ENCODE measurements at regions not wholly inside any gene's neighbourhood (a gene's known extent, or its start where the extent isn't known, plus 50 kb on each side); places are given as distances from the start of the nearest gene placed in this dataset.
"Not testable (repeated sequence)": the region's sequence is repeated elsewhere in the genome, so short reads cannot be mapped to it uniquely, and the experiment has no call there.

DNA sequence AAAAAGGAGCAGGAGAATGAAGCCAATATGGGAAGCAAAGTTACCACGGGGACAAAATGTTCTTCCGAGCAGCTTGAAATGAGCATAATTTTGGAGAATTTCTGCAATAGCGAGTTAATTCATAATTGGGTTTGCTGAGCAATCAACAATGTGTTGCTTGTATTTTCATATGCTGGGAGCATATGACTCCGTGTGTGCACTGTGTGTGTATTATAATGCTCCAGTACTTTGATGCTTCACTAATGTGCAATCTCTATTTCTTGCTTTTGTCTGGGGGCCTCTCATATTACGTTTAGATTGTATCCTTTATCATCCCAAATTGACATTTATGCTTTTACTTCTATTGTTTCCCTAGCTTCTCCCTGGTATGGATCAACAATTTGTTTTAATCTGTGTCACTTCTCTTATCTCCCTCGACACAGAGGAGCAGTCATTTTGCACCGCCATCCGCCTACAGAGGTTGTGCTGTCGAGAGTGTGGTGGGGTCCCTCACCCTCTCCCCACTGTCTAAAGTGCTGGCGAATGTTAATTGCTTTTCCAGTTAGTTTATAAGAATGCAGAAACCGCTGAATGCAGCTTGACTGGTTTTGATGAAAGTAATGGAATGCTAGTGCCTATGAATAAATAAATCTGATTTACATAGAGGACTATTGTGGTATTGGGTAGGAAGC, 372.5 kb upstream of the WWC1 start:
- DNase-seq, result no peak

DNA sequence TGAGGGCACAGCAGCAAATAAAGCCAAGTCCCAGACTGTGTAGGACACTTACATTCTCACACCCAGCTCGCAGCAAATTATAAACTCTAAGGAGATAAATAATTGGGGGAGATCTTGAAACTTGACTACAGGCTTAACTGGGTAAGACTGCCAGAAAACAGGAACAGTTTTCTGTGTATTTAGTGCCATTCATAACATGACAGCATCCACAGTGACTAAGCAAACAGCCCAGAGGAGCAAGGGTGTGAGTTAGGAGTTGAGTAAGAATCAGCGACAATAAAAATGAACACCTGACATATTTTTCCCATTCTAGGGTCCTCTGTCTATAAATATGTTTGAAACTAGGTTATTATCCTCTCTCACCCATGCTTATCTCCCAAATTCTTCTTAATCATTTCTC, 370.9 kb upstream of the WWC1 start:
- no peak for DNase-seq

DNA sequence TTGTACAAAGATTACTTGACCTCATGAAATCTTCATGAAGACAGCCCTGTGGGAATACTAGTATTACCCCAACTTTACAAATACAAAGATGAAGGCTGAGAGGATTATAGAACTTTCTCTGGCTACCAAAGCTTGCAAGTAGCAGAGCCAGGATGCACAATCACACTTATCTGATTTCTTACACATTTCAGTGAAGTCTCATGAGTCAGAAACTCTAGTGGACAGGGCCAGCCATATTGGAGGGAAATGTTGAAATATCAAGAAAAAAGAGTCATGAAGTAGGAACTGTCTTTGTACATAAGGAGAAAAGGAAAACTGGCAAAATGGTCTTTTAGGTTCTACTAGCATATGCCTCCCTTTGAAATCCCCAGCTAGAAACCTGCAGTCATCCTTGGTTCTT, 369.6 kb upstream of the WWC1 start:
- DNase-seq, result no peak

DNA sequence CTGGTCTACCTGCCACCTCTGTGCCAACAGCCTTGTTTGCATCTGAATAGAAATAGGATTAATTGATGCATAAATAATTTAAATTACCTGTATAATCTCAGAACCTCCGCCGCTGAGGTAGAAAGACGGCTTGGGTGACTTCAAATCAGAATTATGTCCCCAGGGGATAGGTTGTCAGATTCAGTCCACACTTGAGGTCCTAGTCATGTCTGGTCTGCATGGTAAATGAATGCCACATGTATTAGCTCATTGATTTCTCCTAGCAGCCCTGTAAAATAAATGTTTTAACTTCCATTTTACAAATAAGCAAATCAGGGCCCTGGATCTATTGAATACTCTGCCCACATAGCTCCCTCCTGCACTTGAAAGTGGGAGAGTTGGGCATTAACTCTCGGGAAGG, 368.0 kb upstream of the WWC1 start:
- no peak for DNase-seq

DNA sequence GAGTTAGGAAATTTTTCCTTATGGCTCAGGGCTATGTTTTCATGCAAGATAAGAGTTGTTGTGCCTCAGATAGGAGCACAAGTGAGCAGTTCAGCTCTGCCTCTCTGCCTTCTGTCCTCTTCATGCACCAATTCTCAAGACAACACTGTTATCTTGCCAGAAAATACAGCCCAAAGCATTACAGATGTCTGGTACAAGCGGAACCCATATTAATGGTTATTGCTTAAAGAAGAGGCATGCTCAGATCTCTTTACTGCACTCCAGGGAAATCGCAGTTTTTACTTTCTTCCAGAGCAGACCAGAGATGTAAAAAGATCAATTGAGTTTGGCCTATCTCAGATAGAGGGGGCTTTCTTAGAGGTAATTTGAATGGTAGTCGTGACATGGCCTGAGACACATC, 361.6 kb upstream of the WWC1 start:
- no peak for DNase-seq

DNA sequence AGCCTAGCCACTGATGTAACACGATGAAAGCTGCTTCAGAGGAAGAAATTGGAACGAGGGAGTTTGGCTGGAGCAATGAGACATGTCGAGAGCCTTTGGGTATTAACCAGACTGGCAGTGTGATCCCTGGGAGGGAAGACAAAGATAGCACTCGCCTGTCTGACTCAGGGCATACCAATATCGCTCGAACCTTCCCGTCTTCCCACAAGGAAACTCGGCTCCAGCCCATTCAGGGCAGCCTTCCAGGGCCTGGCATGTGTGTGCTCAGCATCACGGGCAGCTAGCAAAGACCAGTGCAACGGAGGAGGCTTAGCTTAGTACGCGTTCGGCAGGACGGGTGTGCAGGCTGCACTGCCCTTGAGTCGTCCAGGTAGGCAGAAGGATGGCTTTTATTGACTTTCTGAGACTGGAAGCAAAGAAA, 356.9 kb upstream of the WWC1 start:
- DNase-seq, result no peak

DNA sequence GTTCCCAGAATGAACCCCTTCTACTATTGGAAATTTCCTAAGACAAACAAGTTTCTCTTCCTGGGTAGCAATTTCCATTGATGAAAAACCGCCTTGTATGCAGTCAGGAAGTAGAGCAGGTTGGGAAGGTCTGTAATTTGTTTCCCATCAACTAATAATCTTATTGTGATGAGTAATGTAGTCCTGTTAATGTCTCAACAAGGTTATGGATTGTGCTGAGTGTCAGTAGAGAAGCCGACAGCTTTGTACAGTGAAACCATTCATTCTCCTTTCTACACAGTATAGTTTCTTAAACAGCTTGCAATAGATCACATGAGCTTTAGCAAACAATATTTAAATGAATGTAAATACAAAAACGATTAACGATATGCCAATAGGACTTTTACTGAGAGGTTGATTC, 355.4 kb upstream of the WWC1 start:
- DNase-seq, result no peak

DNA sequence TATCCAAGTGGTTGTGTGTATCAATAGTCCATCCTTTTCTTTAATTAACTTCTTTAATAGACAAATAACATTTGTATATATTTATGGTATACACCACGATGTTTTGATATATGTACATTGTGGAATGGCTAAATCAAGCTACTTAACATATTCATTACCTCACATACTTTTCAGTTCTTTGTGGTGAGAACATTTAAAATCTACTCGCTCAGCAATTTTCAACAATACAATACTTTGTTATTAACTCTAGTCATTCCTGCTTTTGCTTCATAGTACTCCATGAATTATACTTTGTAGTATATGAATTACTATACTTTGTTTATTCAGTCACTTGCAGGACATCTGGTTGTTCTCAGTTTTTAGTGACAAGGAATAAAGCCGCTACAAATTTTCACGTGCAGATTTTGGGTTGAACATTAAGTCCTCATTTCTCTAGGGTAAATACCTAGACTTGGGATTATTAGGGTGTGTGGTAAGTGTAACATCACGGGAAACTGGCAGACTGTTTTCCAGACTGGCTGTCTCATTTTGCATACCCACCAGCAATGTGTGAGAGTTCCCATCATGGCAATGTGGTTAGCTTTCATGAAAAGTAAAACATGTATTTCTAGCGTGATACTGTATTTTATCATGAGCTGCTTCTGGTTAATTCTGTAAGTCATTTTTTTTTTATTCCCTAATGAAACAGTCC, 354.4 kb upstream of the WWC1 start:
- DNase-seq, result no peak

DNA sequence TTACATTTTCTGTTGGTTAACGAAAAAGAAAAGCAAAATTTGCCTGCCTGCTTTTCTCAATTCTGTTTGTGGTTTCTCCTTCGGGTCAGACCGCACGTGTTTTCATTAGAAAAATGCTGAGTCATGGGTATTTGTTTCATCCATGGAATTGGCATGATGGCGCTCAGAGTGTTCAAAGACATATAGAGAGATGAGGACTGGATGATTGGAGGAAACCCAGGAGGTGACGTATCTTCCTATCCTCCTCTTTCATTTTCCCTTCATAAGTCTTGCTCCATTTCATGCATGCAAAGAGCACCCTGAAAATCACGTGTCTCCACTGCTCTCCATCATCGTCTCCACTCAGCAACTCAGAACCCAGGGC, 353.8 kb upstream of the WWC1 start:
- no peak for DNase-seq

DNA sequence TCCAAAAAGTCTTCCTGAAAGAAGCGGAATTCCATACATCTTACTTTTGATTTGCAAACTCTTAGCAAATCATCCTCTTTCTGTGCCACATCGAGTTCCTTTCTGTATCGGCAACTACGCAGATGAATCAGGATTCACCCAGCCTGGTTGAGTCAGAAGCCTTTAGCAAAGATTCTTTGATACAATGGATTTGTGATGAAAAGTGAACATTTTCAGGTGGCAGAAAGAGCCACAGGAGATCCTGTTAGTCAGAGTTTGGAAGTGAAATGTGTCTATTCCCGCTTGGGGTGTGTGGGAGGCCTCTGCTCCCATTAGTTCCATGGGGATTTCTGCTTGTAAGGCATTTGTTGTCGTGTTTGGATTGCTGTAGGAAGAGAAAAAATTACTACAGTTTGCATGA, 351.8 kb upstream of the WWC1 start:
- DNase-seq, result no peak

DNA sequence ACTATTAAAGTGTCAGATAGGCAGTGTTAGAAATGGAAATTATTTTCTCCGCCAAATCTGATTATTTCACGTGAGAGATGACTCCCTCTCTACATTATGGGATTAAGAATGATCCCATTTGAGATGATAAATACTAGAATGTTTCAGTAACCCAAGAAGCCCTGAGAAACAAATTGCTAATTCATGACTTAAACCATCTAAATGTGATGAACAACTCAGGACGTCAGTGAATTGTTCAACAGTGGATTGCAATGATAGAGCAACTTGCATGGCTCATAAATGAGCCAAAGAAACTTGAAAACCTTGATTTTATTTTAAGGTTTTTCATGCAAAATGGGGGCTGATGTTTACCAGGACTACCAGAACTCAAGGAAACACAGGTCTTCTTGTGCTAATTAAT, 350.5 kb upstream of the WWC1 start:
- no peak for DNase-seq

DNA sequence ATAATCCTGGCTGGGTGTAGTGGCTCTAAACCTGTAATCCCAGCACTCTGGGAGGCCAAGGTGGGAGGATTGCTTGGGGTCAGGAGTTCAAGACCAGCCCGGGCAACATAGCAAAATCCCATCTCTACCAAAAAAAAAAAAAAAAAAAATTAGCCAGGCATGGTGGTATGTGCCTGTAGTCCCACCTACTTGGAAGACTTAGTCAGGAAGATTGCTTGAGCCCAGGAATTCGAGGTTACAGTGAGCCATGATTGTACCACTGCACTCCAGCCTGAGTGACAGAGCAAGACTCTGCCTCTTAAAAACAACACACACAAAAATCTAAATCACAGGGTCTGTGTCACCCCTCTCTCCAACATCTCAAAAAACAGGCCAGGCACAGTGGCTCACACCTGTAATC, 349.9 kb upstream of the WWC1 start:
- not testable (repeated sequence) for DNase-seq

DNA sequence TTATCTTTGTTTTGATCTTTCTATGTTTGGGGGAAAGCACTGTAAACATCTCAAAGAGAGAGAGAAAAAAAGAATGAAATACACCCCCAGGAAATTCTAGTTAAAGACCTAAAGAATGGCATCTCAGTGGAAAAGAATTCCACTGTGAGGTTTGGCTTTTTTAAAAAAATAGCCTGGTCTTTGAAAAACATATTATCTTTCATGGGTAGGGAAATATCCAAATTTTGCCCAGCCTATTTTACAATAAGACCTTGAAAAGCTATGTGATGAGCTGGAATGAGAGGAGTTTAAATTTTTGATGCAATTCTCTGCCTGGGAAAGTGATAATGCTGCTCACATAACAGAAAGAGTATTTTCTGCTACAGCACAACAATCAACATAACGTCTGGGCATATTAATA, 348.1 kb upstream of the WWC1 start:
- no peak for DNase-seq

DNA sequence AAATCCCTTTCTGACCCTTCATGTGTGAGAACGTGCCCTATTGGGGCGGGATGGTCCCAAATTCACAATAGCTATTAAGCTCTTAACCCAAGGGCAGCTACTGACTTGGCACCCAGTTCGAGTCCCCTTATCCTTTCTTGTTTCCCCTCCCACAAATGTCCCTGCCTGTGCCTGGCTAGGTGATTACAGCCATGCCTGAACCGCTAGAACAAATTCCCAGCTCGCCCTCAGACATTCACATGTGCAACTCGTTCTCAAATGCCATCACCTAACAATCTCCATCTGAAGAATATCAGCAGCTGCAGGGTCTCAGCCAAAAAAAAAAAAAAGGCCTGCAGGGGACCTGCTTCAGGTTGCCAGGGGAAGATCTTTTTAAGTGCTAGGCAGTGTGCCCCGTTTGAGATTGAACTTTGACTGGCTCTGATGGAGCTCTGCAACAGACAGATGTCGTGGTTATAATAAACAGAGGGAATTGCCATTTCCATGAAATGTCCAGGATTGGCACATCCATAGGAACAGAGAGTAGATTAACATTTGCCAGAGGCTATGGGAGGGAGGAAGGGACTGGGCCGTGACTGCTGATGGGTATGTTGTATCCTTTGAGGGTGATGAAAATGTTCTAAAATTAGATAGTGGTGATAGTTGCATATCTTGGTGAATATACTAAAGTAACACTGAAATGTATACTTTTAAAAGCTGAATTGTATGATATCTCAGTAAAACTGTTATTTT, 347.2 kb upstream of the WWC1 start:
- DNase-seq, result no peak

DNA sequence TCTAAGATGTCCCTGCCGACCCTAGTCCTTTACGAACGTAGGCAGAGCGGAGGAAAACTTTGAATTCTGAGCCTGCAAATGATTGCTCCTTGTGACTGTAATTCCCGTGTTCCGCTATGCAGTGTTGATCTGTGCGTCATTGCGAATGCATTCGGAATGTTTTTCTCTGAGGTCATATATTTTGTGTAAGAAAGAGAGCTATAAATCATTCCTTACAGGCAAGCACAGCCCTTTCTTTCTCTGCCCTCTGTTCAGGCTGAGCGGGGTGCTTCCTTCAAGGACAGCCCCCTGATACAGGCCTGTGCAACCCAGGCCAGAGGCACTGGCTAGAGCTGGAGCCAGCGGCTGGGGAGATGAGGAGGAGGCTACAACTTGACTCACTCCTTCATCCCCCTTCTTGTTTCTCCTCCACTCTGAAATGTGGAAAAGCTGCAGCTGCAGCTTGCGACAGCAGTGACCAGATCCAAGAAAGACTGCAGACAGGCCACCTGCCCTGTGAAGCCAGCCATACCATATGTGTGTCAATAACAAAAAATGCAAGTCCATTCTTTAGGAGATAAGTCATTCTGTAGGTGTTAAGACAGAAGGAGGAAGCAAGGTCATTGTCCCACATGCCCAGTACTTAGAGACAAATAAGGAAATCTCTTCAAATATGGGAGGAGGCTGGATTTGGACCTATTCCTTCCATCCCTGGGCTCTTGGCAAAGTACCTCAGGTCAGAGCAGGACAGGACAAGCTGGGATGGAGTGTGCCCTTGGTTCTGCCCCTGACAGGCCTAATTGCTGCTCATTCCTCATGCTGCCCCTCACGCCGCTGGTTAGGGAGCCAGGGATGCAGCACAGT, 345.7 kb upstream of the WWC1 start:
- DNase-seq, result no peak

DNA sequence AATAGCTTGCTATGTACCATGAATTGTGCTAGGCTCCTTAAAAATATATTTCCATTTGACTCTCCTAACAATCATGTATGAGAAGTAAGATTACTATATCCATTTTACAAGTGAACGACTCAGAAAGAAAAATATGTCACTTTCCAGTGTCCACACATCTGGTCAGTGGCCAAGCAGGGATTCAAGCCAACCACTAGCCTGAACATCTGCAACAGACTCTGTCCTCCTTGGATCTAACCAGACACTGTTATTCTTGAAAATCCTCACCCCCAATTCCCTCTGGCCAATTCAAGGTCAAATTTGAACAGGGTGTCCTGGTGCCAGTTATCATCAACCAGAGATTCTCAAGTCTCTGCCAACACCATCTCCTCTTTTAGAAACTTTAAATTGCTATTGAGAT, 344.1 kb upstream of the WWC1 start:
- DNase-seq, result no peak

DNA sequence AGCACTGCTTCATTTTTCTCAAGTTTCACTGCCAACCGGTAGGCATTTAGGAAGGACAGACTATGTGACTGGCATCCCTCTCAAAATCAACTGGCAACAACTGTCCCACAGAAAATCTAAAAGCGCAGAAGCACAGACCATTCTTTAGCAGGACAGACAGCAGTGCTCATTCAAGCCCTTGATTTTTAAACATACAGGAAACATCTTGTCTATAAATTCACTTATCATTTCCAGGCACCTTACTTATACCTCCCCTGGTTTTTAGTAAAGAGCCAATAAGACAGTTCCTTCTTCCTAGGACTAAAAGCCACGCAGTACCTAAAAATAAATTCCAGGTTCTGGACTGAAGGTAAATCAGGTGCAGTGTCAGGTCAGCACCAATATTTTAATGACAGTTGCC, 343.2 kb upstream of the WWC1 start:
- no peak for DNase-seq

DNA sequence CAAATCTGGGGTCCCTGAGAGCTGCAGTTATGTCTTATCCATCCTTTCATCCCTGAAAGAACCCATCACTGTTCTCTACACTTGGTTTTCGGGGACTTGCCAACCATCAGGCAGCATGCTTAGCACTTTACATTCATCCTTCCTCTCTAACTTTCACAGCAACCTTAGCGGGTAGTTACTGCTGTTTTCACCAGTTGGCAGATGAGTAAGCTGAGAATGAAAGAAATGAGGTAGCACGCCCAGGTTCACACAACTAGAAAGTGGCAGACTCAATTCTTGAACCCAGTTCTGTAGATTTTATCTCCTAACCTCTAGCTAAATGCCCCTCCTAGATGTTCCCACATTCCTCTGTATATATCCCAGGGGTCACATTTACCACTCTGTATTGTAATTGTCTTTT, 342.0 kb upstream of the WWC1 start:
- DNase-seq, result no peak

DNA sequence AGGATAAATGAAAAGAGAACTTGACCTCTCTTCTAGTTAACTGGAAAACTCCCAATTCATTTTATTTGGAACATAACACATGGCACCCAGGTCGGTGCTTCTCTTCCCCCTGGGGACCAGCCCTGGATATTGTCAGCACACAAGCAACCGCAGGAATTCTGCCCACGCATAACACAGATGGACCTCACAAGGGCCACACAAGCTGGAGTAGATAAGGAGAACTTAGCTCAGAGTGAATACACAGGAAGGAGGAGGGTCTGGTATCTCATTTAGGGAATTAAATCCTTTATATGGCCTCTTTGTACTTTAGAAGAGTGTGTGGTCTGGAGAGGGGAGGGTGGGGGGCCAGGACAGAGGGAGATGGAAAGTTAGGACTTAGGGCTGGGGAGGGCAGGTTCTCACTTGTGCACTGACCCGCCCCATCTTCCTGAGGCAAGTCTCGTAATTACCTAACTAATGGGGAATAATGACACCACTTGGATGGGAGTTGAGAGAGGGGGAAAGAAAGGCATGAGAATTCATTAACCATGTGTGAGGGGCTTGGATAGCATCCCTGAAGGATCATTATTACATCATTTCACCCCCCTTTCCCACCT, 341.2 kb upstream of the WWC1 start:
- DNase-seq, result no peak

DNA sequence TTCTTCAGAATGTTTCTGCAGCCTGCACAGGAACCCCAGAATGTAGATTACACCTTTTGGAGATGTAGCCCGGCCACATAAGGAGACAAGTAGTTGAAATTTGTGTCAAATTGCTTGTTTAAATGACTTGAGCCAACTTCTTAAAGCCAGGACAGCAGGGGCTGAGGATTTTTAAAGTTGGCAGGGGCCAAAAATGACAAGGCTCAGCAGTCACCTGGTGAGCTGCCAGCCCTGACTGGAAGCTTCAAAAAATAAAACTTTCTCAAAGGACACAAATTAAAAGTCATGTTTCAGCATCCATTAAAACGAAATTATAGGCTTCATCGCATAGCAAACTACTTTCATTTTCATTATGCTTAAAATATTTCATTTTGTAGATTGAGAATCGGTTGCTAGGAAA, 340.3 kb upstream of the WWC1 start:
- no peak for DNase-seq

DNA sequence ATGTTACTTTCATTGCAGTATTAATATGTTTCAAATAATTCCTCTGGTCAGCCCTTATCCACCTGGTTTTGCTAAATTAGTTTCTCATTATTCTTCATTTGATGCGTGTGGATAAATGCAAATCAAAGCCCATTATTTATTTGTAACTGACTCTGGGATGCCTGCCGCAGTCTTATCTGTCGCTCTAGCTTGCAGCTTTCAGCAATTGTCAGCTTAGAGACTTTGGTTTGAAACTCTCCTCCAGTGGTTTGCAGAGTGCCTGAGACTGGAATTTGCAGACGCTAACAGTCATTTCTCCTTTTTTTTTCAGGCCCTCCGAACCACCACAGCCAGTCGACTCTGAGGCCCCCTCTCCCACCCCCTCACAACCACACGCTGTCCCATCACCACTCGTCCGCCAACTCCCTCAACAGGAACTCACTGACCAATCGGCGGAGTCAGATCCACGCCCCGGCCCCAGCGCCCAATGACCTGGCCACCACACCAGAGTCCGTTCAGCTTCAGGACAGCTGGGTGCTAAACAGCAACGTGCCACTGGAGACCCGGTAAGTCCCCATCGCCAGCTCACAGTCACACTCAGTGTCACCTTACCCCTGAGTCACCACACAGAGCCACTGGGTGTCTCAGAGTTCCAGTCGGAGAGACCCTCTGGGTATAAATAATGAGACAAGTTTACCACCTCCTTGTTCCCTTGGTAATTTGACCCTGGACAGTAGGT, 339.0 kb upstream of the WWC1 start:
- no peak for DNase-seq

DNA sequence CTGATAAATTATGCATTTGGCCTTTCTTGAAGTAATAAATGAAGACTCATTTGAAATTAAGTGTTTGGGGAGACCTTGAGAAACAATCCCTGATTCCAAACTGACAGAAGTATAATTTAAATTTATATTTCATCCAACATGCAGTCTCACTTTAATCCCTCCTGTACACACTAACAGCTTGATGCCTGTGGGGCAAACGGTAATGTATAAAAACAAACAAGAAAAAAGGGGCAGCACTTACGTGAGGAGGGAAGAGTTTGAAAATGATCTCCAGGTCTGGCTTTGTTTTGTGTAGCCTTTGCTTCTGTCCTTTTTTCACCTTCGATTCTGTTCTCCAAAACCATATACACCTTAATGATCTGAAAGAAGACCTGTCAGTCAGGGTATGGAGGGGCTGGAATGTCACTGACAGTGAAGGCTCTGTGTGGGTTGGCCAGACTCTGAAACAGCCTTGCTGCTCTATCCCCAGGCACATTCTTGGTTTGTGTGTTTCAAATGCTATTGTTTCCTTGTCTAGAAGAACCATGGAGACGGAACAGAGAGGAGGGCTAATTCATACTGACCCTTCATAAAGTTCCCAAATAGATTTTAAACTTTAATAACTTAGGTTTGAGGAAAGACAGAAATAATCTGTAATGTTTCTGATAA, 338.2 kb upstream of the WWC1 start:
- no peak for DNase-seq
